ENCODE measurements at regions not wholly inside any gene's neighbourhood (a gene's known extent, or its start where the extent isn't known, plus 50 kb on each side); places are given as distances from the start of the nearest gene placed in this dataset.

GRCh38 chr1:232287676-232288569 lies 342.0 kb downstream of the SIPA1L2 start:
- TF ChIP-seq SPI1 (IDR thresholded peaks at IDR 0.05; ENCODE audit: borderline replicate concordance, low read depth) (no peak), GABPA (IDR thresholded peaks at IDR 0.05; ENCODE audit: low read depth) (no peak), POLR2AphosphoS5 (IDR thresholded peaks at IDR 0.05; ENCODE audit: low read depth) (no peak), CTCF (IDR thresholded peaks at IDR 0.05; ENCODE audit: insufficient read depth, low read length) (no peak), REST (IDR thresholded peaks at IDR 0.05; ENCODE audit: insufficient replicate concordance, low read depth) (no peak)
- no peak for DNase-seq (ENCODE audit: low read depth in 1 of 2, low spot score in 1 of 2)
- H3K27ac ChIP-seq (replicated peaks): no peak overlapping the region
- H3K27me3 ChIP-seq (ENCODE audit: insufficient read depth, poor library complexity, severe bottlenecking): no peaks in the 10 kb centered on the region
- H3K4me3 ChIP-seq (replicated peaks; ENCODE audit: insufficient read depth, low read length): no peak overlapping the region

GRCh38 chr1:232285138-232285537 lies 344.8 kb downstream of the SIPA1L2 start:
- TF ChIP-seq POLR2AphosphoS5 (IDR thresholded peaks at IDR 0.05; ENCODE audit: low read depth) (no peak), GABPA (IDR thresholded peaks at IDR 0.05; ENCODE audit: low read depth) (no peak), REST (IDR thresholded peaks at IDR 0.05; ENCODE audit: insufficient replicate concordance, low read depth) (no peak), CTCF (IDR thresholded peaks at IDR 0.05; ENCODE audit: insufficient read depth, low read length) (no peak), SPI1 (IDR thresholded peaks at IDR 0.05; ENCODE audit: borderline replicate concordance, low read depth) (no peak)
- DNase-seq (ENCODE audit: low read depth in 1 of 2, low spot score in 1 of 2): no peak
- no peak overlapping the region for H3K27ac ChIP-seq (replicated peaks)
- no peak overlapping the region for H3K4me3 ChIP-seq (replicated peaks; ENCODE audit: insufficient read depth, low read length)
- H3K27me3 ChIP-seq (ENCODE audit: insufficient read depth, poor library complexity, severe bottlenecking): no peaks in the 10 kb centered on the region

- Histone ChIP-seq H3K27me3 (ENCODE audit: insufficient read depth, poor library complexity, severe bottlenecking) (no peaks in the 10 kb centered on the region), H3K4me3 (replicated peaks; ENCODE audit: insufficient read depth, low read length) (no peak overlapping the region), H3K27ac (replicated peaks) (no peak overlapping the region)
- TF ChIP-seq REST (IDR thresholded peaks at IDR 0.05; ENCODE audit: insufficient replicate concordance, low read depth): no peak
- no peak for TF ChIP-seq POLR2AphosphoS5 (IDR thresholded peaks at IDR 0.05; ENCODE audit: low read depth)
- no peak for TF ChIP-seq CTCF (IDR thresholded peaks at IDR 0.05; ENCODE audit: insufficient read depth, low read length)
- TF ChIP-seq GABPA (IDR thresholded peaks at IDR 0.05; ENCODE audit: low read depth): no peak
- no peak for TF ChIP-seq SPI1 (IDR thresholded peaks at IDR 0.05; ENCODE audit: borderline replicate concordance, low read depth)
- DNase-seq (ENCODE audit: low read depth in 1 of 2, low spot score in 1 of 2): no peak
These were observed 346.1 kb downstream of the SIPA1L2 start for GRCh38 chr1:232283864-232284263.
